ENCODE measurements at regions not wholly inside any gene's neighbourhood (a gene's known extent, or its start where the extent isn't known, plus 50 kb on each side); places are given as distances from the start of the nearest gene placed in this dataset.

DNA sequence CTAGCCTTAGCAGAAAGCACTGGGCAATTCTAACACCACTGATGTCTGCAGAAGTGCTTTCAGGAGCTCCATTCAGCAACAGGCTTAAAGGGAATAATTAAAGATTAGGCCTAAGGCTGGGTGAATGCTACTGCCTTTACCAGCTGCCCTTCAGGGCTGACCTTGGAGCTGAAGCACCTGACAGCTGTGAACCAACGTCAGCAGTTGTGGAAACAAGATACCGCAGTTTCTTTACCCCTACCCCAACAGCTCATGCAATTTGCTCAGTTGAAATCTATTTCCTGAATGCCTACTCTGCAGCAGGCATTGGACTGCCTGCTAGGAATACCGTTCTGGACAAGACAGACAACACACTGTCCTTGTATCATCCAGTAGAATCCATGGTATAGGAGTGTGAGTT, 51.5 kb upstream of the ADTRP start:
- no peak overlapping the region for H3K4me2 ChIP-seq (replicated peaks; ENCODE audit: low read depth, low read length, poor library complexity, severe bottlenecking)
- H3K27me3 Mint-ChIP-seq: no peaks in the 10 kb centered on the region
- peaks cover 30% of the 10 kb centered on the region for H3K4me1 Mint-ChIP-seq
- no peak overlapping the region for H3K9ac ChIP-seq (ENCODE audit: low read length)
- WGBS (ENCODE audit: insufficient coverage): 27% methylated on average over 2 of the region's 3 CpGs
- CTCF ChIA-PET: no interaction called here
- H3K9me3 ChIP-seq (ENCODE audit: control extremely low read depth in 1 of 3, control insufficient read depth in 2 of 3, insufficient read depth in 1 of 3, low read length in 2 of 3): peaks cover 0 to 5% (median 0%) of the 10 kb centered on the region in 3 donors
- no peaks in the 10 kb centered on the region for H3K79me2 ChIP-seq (ENCODE audit: control insufficient read depth, insufficient read depth, low read length)
- POLR2A ChIA-PET: no interaction called here
- no peak overlapping the region for H3K27ac ChIP-seq (ENCODE audit: low read length in 2 of 2)
- DNase-seq: no peak
- no peaks in the 10 kb centered on the region for H3K36me3 ChIP-seq (replicated peaks in 1 of 2; ENCODE audit: control extremely low read depth in 1 of 2, control insufficient read depth in 1 of 2, extremely low read depth in 1 of 2, insufficient read depth in 2 of 2, low read length in 1 of 2)
- no peaks in the 10 kb centered on the region for H4K20me1 ChIP-seq (ENCODE audit: control insufficient read depth, insufficient read depth, low read length, poor library complexity, severe bottlenecking)
- TF ChIP-seq EZH2 (IDR thresholded peaks at IDR 0.05; ENCODE audit: borderline replicate concordance, insufficient read depth, low read depth, low read length, poor library complexity, severe bottlenecking): no peak
- TF ChIP-seq CTCF (IDR thresholded peaks at IDR 0.05): no peak
- intact Hi-C loops (cut with micrococcal nuclease): no loop called here
- no peaks in the 10 kb centered on the region for H3K9me3 Mint-ChIP-seq (ENCODE audit: insufficient read depth)
- H3K4me3 Mint-ChIP-seq: no peak overlapping the region
- ATAC-seq (ENCODE audit: low read depth): peak; percentile 44
- H2AFZ ChIP-seq (ENCODE audit: insufficient read depth, low read depth, low read length, poor library complexity, severe bottlenecking): no peak overlapping the region
- H3K4me1 ChIP-seq (ENCODE audit: control insufficient read depth in 2 of 2, insufficient read depth in 2 of 2, low read length in 2 of 2): peaks cover 12 to 22% of the 10 kb centered on the region in 2 donors
- H3K27me3 ChIP-seq (replicated peaks in 1 of 4; ENCODE audit: control extremely low read depth in 1 of 4, control insufficient read depth in 3 of 4, insufficient read depth in 4 of 4, low read length in 3 of 4): no peaks in the 10 kb centered on the region
- no peak overlapping the region for H3K4me3 ChIP-seq (ENCODE audit: control extremely low read depth in 1 of 5, extremely low read depth in 1 of 5, insufficient read depth in 1 of 5, low read depth in 2 of 5, low read length in 4 of 5)
- H3K27ac Mint-ChIP-seq: no peak overlapping the region

GRCh38 chr6:11828262-11828870, 49.8 kb upstream of the ADTRP start:
- CTCF ChIA-PET: interaction anchor here (0.9 to 1.3 kb wide), 2 partner anchors 129 to 248 kb away, joined by 3 to 4 read pairs; no protein-coding TSS in a partner anchor
- POLR2A ChIA-PET: no interaction called here

More at GRCh38 chr6:11828262-11828870, 49.8 kb upstream of the ADTRP start:
- ATAC-seq (ENCODE audit: low read depth) (peak; percentile 34), DNase-seq (peak; percentile 56)
- Mint-ChIP-seq H3K27me3 (no peaks in the 10 kb centered on the region), H3K9me3 (ENCODE audit: insufficient read depth) (no peaks in the 10 kb centered on the region), H3K27ac (no peak overlapping the region), H3K4me1 (peaks cover 30% of the 10 kb centered on the region), H3K4me3 (peak overlapping the region; percentile 1)
- intact Hi-C loops (cut with micrococcal nuclease): loop anchor here (10.0 kb wide), 1 partner anchor 776 kb away; no protein-coding TSS in a partner anchor
- H3K9ac ChIP-seq (ENCODE audit: low read length): no peak overlapping the region
- no peak overlapping the region for H3K27ac ChIP-seq (ENCODE audit: low read length in 2 of 2)
- H3K4me1 ChIP-seq (ENCODE audit: control insufficient read depth in 2 of 2, insufficient read depth in 2 of 2, low read length in 2 of 2): peaks cover 12 to 22% of the 10 kb centered on the region in 2 donors
- H4K20me1 ChIP-seq (ENCODE audit: control insufficient read depth, insufficient read depth, low read length, poor library complexity, severe bottlenecking): no peaks in the 10 kb centered on the region
- H3K4me3 ChIP-seq (ENCODE audit: control extremely low read depth in 1 of 5, extremely low read depth in 1 of 5, insufficient read depth in 1 of 5, low read depth in 2 of 5, low read length in 4 of 5): no peak overlapping the region
- no peaks in the 10 kb centered on the region for H3K79me2 ChIP-seq (ENCODE audit: control insufficient read depth, insufficient read depth, low read length)
- H3K27me3 ChIP-seq (replicated peaks in 1 of 4; ENCODE audit: control extremely low read depth in 1 of 4, control insufficient read depth in 3 of 4, insufficient read depth in 4 of 4, low read length in 3 of 4): no peaks in the 10 kb centered on the region
- no peaks in the 10 kb centered on the region for H3K36me3 ChIP-seq (replicated peaks in 1 of 2; ENCODE audit: control extremely low read depth in 1 of 2, control insufficient read depth in 1 of 2, extremely low read depth in 1 of 2, insufficient read depth in 2 of 2, low read length in 1 of 2)
- peak overlapping the region; percentile 27 for H3K4me2 ChIP-seq (replicated peaks; ENCODE audit: low read depth, low read length, poor library complexity, severe bottlenecking)
- TF ChIP-seq CTCF (IDR thresholded peaks at IDR 0.05) (no peak), EZH2 (IDR thresholded peaks at IDR 0.05; ENCODE audit: borderline replicate concordance, insufficient read depth, low read depth, low read length, poor library complexity, severe bottlenecking) (no peak)
- H3K9me3 ChIP-seq (ENCODE audit: control extremely low read depth in 1 of 3, control insufficient read depth in 2 of 3, insufficient read depth in 1 of 3, low read length in 2 of 3): peaks cover 0 to 5% (median 0%) of the 10 kb centered on the region in 3 donors
- H2AFZ ChIP-seq (ENCODE audit: insufficient read depth, low read depth, low read length, poor library complexity, severe bottlenecking): no peak overlapping the region
- WGBS (ENCODE audit: insufficient coverage): 89% methylated on average over 1 of the region's 6 CpGs
